Loucy (cell line): ENCODE measurements at regions not wholly inside any gene's neighbourhood (a gene's known extent, or its start where the extent isn't known, plus 50 kb on each side); places are given as distances from the start of the nearest gene placed in this dataset.

Experiments
- H2AFZ ChIP-seq: fragments of 200-600 bp; sonication (generic); 2 replicates; pipeline ENCODE4 v1.6.0; 2016; ENCODE audit warnings: antibody characterized with exemption, mild to moderate bottlenecking, low read length, moderate library complexity
- H3F3A ChIP-seq: fragments of 200-600 bp; 2 replicates; pipeline ENCODE4 v1.6.0; 2016; ENCODE audit warnings: antibody characterized with exemption, low read depth, mild to moderate bottlenecking
- H3K27me3 ChIP-seq: fragments of 200-600 bp; sonication (generic); 2 replicates; pipeline ENCODE4 v1.6.1; 2014; ENCODE audit warnings: low read length, mild to moderate bottlenecking; ENCODE audit not compliant: insufficient read depth, poor library complexity, severe bottlenecking
- H3K36me3 ChIP-seq: fragments of 200-600 bp; sonication (generic); 2 replicates; pipeline ENCODE4 v1.6.1; 2016; ENCODE audit warnings: low read length; ENCODE audit not compliant: insufficient read depth
- H3K4me1 ChIP-seq: fragments of 200-600 bp; sonication (generic); 2 replicates; pipeline ENCODE4 v1.5.1; 2014; ENCODE audit warnings: low read length, mild to moderate bottlenecking; ENCODE audit not compliant: insufficient read depth, poor library complexity, severe bottlenecking
- H3K4me2 ChIP-seq: fragments of 200-600 bp; sonication (generic); 2 replicates; pipeline ENCODE4 v1.6.0; 2014; ENCODE audit warnings: antibody characterized with exemption, low read length, low read depth, mild to moderate bottlenecking; ENCODE audit not compliant: poor library complexity, severe bottlenecking
- H3K4me3 ChIP-seq: fragments of 200-600 bp; sonication (generic); 2 replicates; pipeline ENCODE4 v1.5.1; 2014; ENCODE audit warnings: low read length, mild to moderate bottlenecking, mixed read lengths; ENCODE audit not compliant: poor library complexity, severe bottlenecking
- H3K79me2 ChIP-seq: fragments of 200-600 bp; sonication (generic); 2 replicates; pipeline ENCODE4 v1.6.1; 2014; ENCODE audit warnings: low read length; ENCODE audit not compliant: insufficient read depth
- H3K9ac ChIP-seq: fragments of 200-600 bp; sonication (generic); 2 replicates; pipeline ENCODE4 v1.6.0; 2014; ENCODE audit warnings: mild to moderate bottlenecking, low read depth, low read length, moderate library complexity; ENCODE audit not compliant: poor library complexity, severe bottlenecking
- H3K9me2 ChIP-seq: fragments of 200-600 bp; sonication (generic); replicated peaks from 2 replicates; pipeline ENCODE4 v1.6.1; 2016; ENCODE audit warnings: low read depth, low read length, mixed read lengths
- H3K9me3 ChIP-seq: fragments of 200-600 bp; sonication (generic); 2 replicates; pipeline ENCODE4 v1.6.1; 2014; ENCODE audit warnings: mild to moderate bottlenecking, antibody characterized with exemption, low read length, low read depth; ENCODE audit not compliant: insufficient read depth
- H4K20me1 ChIP-seq: fragments of 200-600 bp; sonication (generic); 2 replicates; pipeline ENCODE4 v1.6.0; 2014; ENCODE audit warnings: antibody characterized with exemption, low read length, mild to moderate bottlenecking; ENCODE audit not compliant: insufficient read depth, poor library complexity, severe bottlenecking
- CTCF ChIP-seq: fragments of 200-600 bp; sonication (generic); conservative IDR thresholded peaks from 2 replicates; pipeline ENCODE4 v1.5.1; 2014; ENCODE audit warnings: mild to moderate bottlenecking, antibody characterized with exemption, low read length
- EZH2phosphoT487 ChIP-seq: fragments of 200-600 bp; IDR thresholded peaks from 2 replicates; pipeline ENCODE4 v1.6.1; 2018; ENCODE audit warnings: antibody characterized with exemption, mild to moderate bottlenecking, moderate library complexity, borderline replicate concordance

GRCh38 chr12:113611652-113612051 lies 140.0 kb upstream of the LHX5 start:
- H3K9me2 ChIP-seq = no peaks in the 10 kb centered on the region
- no peaks in the 10 kb centered on the region for H4K20me1 ChIP-seq
- H3K4me1 ChIP-seq = no peaks in the 10 kb centered on the region
- no peak overlapping the region for H3K4me3 ChIP-seq
- H3K27me3 ChIP-seq = no peaks in the 10 kb centered on the region
- H3K9ac ChIP-seq = no peak overlapping the region
- no peak overlapping the region for H3K4me2 ChIP-seq
- H3F3A ChIP-seq = no peaks in the 10 kb centered on the region
- H3K79me2 ChIP-seq = no peaks in the 10 kb centered on the region
- TF ChIP-seq EZH2phosphoT487 (no peak), CTCF (no peak)
- H3K36me3 ChIP-seq = no peaks in the 10 kb centered on the region
- no peaks in the 10 kb centered on the region for H3K9me3 ChIP-seq
- H2AFZ ChIP-seq = no peak overlapping the region

GRCh38 chr12:113610698-113611097 lies 139.0 kb upstream of the LHX5 start:
- H3K79me2 ChIP-seq = no peaks in the 10 kb centered on the region
- no peaks in the 10 kb centered on the region for H4K20me1 ChIP-seq
- H2AFZ ChIP-seq = no peak overlapping the region
- H3K36me3 ChIP-seq = no peaks in the 10 kb centered on the region
- H3F3A ChIP-seq = no peaks in the 10 kb centered on the region
- H3K4me2 ChIP-seq = no peak overlapping the region
- H3K9me3 ChIP-seq = no peaks in the 10 kb centered on the region
- no peak overlapping the region for H3K4me3 ChIP-seq
- H3K9ac ChIP-seq = no peak overlapping the region
- no peak for TF ChIP-seq EZH2phosphoT487
- no peak for TF ChIP-seq CTCF
- no peaks in the 10 kb centered on the region for H3K4me1 ChIP-seq
- H3K27me3 ChIP-seq = no peaks in the 10 kb centered on the region
- no peaks in the 10 kb centered on the region for H3K9me2 ChIP-seq

- Histone ChIP-seq H3K9me2 (no peaks in the 10 kb centered on the region), H3K27me3 (no peaks in the 10 kb centered on the region), H3K4me1 (no peaks in the 10 kb centered on the region), H2AFZ (no peak overlapping the region), H4K20me1 (no peaks in the 10 kb centered on the region), H3K79me2 (no peaks in the 10 kb centered on the region), H3K36me3 (no peaks in the 10 kb centered on the region), H3F3A (no peaks in the 10 kb centered on the region), H3K9me3 (no peaks in the 10 kb centered on the region), H3K4me3 (no peak overlapping the region), H3K4me2 (no peak overlapping the region), H3K9ac (no peak overlapping the region)
- TF ChIP-seq EZH2phosphoT487 (no peak), CTCF (no peak)
These were observed 138.2 kb upstream of the LHX5 start for GRCh38 chr12:113609692-113610469.
